SK-N-MC (cell line): ENCODE measurements at regions not wholly inside any gene's neighbourhood (a gene's known extent, or its start where the extent isn't known, plus 50 kb on each side); places are given as distances from the start of the nearest gene placed in this dataset.

ENCODE experiments used
- EZH2 ChIP-seq: fragments of 200-600 bp; sonication (generic); IDR thresholded peaks from one replicate; pipeline ENCODE4 v1.6.1; 2017; ENCODE audit warnings: antibody characterized with exemption
- FOXP2 ChIP-seq: optimal IDR thresholded peaks from 2 replicates; pipeline ENCODE3; 2011; ENCODE audit warnings: mild to moderate bottlenecking, moderate library complexity; ENCODE audit not compliant: insufficient read depth; ENCODE audit errors: extremely low read length, control extremely low read depth
- POLR2AphosphoS5 ChIP-seq: IDR thresholded peaks from 2 replicates; pipeline ENCODE4 v1.6.1; 2012; ENCODE audit warnings: mild to moderate bottlenecking, low read depth, low read length, borderline replicate concordance

- TF ChIP-seq EZH2: no peak
- no peak for TF ChIP-seq POLR2AphosphoS5
- no peak for TF ChIP-seq FOXP2
These were observed 483.8 kb upstream of the REG3G start for GRCh38 chr2:78541451-78542267.
